ENCODE measurements at regions not wholly inside any gene's neighbourhood (a gene's known extent, or its start where the extent isn't known, plus 50 kb on each side); places are given as distances from the start of the nearest gene placed in this dataset.

DNA sequence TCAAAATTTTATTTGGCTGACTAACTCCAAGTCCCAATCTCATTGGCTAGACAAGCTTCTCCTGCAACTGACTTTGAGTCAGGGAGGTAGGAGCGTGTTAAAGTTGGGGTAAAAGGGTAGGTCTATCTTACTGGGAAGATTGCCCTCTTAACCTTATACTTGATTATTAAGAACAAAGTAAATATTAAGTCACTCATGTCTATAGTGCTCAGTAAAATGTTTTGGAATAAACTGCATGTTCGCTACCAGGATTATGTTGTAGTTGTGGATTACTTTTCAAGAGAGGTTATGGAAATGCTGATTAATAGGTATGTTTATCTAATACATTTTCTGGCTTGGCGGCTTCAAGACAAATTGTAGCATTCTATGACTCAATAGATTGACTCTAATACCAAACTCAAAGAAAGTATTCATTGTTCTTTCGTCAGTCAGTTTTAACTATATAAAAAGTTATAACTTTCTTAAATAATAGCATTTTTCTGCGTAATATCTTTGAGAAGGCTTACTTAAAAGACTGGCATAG, 539.1 kb downstream of the PSAT1 start:
- TF ChIP-seq CTCF (IDR thresholded peaks at IDR 0.05; ENCODE audit: low read depth, low read length, missing control alignments), result no peak
- no peak overlapping the region for H3K4me3 ChIP-seq (ENCODE audit: low read depth, low read length)
- DNase-seq (ENCODE audit: low read depth), result no peak

DNA sequence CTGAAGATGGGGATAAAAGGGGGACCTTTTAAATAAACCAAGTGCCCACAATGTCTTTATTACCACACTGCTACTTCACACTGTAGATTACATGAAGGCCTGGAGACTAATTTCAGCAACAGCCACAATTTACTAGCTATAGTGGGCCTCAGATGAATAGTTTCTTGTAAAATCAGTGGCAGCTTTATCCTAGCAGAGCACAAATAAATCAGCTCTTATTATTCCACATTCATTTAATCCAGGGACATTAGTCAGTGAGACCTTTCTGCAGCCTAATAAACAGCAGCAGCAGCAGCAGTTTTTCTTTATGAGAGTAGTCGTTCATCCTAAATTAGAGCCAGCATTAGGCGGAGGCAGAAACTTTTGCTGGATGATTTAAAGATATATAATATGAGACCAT, 542.3 kb downstream of the PSAT1 start:
- no peak for DNase-seq (ENCODE audit: low read depth)
- no peak for TF ChIP-seq CTCF (IDR thresholded peaks at IDR 0.05; ENCODE audit: low read depth, low read length, missing control alignments)
- no peak overlapping the region for H3K4me3 ChIP-seq (ENCODE audit: low read depth, low read length)

DNA sequence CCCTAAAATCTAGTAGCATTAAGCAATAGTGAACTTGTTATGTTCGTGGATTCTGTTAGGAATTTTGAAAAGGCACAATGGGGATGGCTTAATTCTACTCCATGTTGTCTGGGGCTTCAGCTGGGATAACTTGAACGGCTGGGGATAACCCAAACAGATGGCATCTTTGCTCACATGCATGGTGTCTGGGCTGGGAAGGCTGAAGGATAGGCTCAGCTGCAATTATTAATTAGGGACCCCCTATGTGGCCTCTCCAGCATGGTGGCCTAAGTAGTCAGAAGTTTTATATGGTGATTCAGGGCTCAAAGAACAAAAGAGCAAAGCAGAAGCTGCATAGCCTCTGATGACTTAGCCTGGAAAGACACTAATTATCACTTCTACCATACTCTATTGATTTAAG, 551.1 kb downstream of the PSAT1 start:
- no peak overlapping the region for H3K4me3 ChIP-seq (ENCODE audit: low read depth, low read length)
- DNase-seq (ENCODE audit: low read depth), result no peak
- no peak for TF ChIP-seq CTCF (IDR thresholded peaks at IDR 0.05; ENCODE audit: low read depth, low read length, missing control alignments)

GRCh38 chr9:78856144-78856543, 559.2 kb downstream of the PSAT1 start:
- no peak overlapping the region for H3K4me3 ChIP-seq (ENCODE audit: low read depth, low read length)
- no peak for TF ChIP-seq CTCF (IDR thresholded peaks at IDR 0.05; ENCODE audit: low read depth, low read length, missing control alignments)

GRCh38 chr9:78856781-78857180, 559.9 kb downstream of the PSAT1 start:
- no peak for TF ChIP-seq CTCF (IDR thresholded peaks at IDR 0.05; ENCODE audit: low read depth, low read length, missing control alignments)
- no peak overlapping the region for H3K4me3 ChIP-seq (ENCODE audit: low read depth, low read length)
- DNase-seq (ENCODE audit: low read depth), result no peak

More at GRCh38 chr9:78856144-78856543, 559.2 kb downstream of the PSAT1 start:
- DNase-seq (ENCODE audit: low read depth), result no peak

DNA sequence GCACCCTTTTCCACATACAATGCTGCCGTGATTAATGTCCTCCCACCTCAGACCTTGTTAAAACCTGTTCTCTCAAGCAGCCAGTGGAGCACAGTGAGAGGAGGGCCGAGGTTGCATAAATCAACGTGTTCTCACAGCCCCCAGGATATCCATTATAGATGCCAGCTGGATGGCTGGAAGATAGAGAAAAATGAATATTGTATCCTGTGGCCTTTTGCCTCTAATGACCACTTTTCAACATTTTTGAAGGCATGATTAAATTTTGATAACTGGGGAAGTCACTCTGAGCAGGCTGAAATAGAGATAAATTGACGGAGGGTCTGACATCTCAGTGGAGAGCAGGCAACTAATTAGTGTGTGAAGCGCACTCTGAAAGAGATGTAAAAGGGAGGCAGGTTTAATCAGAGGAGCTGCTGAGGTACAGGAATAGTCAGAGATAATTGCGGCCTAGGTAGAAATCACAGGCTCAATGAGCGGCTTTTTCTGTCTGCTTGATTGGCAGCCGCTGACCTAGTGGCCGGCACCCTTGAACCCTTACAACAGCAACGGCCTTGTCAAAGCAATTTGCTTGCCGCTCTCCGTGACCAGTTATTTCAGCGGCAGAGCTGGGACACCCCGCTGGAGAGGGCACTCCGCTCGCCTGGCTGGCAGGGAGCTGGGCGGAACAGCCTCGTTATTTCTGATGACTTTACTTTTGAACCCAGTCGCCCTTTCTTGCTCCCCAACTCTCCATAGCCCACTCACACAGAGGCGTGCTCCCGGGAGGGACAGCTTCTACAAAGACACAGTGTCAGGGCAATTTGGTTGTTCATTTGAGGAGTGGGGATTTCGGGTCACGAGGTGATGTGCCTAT, 560.7 kb downstream of the PSAT1 start:
- DNase-seq (ENCODE audit: low read depth), result no peak
- TF ChIP-seq CTCF (IDR thresholded peaks at IDR 0.05; ENCODE audit: low read depth, low read length, missing control alignments), result no peak
- no peak overlapping the region for H3K4me3 ChIP-seq (ENCODE audit: low read depth, low read length)

DNA sequence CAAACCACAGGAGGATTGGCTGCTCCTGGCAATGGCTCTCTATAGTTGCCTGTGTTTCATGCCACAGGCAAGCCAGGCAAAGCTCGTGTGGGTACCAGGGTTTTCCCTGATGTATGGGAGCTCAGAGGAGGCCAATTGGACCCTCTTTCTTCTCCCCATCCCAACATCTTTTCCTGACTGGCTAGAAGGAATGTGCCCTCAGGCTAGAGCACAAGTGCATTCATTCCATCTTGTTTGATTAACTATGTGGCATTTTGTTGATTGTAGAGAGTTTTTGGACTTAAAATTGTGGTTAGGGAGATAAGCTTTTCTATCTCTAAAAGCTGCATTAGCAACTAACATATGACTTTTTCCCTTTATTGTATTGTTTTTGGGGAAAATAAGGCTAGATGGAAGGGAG, 561.3 kb downstream of the PSAT1 start:
- TF ChIP-seq CTCF (IDR thresholded peaks at IDR 0.05; ENCODE audit: low read depth, low read length, missing control alignments), result no peak
- no peak for DNase-seq (ENCODE audit: low read depth)
- H3K4me3 ChIP-seq (ENCODE audit: low read depth, low read length), result no peak overlapping the region
